CD4-positive, alpha-beta T cell treated with Interleukin-2 at 100 ng/mL for 4 hours (primary cell): ENCODE measurements at regions not wholly inside any gene's neighbourhood (a gene's known extent, or its start where the extent isn't known, plus 50 kb on each side); places are given as distances from the start of the nearest gene placed in this dataset.
"Not testable (repeated sequence)": the region's sequence is repeated elsewhere in the genome, so short reads cannot be mapped to it uniquely, and the experiment has no call there.

Experiments used
- DNase-seq: peaks from one replicate; pipeline ENCODE4 v3.0.0-alpha.2; 2020; ENCODE audit warnings: low spot score

DNA sequence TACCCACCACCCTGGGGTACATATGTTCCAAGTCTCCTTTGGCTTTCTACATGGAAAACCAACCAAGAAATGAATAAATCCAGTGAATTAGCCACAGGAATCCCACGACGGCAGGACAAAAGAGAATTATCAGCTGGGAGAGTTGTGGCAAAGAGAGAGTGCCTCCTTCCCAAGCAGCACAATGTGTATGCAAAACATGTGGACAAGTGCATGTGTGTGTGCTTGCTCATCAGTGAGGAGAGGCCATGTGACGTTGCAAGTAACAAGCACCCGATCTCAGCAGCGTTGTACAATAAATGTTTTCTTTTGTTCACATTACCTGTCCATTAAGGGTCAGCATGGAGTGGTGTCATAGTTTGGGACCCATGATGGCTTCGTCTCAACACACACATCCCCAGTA is 50.0 kb upstream of the EMX2 start:
- no peak for DNase-seq

DNA sequence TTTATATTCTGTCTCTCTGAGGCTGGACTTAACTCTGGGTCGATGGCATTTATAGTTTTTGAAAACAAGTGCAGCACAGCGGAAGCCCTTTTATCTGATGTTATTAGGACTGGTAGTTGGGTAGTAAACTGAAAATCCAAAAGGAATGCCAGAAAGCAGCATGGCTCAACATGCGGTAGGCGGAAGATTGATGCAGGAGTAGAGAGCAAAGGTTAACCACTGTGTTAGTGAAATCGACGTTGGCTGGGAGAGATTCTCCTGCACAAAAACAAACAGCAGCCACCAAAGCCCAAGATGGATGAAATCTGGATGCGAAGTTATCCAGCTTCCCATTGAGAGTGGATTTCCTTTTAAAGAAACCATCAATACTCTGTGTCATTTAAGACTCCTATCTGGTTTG is 54.5 kb upstream of the EMX2 start:
- DNase-seq = no peak

DNA sequence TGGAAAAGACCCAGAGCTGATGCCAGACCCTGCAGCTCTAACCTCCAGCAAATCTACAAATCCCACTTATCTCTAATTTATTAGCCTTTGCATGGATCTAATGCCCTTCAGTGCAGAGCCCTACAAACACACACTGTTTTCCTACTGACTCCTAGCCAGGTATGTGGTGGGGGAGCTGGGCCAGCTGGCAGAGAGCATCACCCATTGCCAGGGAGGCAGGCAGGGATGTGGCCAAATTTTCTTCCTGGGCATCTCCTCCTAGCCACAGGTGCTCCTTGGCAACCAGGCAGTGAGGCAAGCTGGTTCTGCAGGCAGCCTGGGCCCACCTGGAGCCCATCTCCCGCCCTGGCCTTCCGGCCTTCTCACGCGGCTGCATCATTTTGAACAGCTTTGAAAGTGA is 55.9 kb upstream of the EMX2 start:
- DNase-seq = no peak

DNA sequence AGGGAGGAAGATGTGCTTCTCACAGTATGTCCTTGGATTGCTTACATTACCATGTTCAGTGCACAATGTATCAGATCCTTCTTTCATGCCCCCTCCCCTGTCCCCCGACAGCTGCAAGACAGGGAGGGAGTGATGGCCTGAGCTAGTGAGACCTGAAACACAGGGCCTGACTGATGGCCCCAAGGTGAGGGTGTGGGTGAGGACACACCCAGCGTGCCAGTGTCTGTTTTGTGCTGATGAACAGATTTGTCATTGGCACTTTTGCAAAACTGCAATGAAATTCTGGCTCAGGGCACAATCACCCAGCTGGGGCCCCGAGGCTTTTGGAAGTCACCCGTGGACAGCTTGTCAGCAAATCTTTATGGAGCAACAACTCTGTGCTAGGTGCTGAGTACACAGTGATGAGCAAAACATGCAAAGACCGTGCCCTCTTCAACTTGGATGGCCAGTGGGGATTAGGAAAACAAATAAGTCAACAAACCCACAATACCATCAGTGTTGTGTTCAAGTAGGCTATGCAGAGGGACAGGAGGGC is 59.4 kb upstream of the EMX2 start:
- no peak for DNase-seq

DNA sequence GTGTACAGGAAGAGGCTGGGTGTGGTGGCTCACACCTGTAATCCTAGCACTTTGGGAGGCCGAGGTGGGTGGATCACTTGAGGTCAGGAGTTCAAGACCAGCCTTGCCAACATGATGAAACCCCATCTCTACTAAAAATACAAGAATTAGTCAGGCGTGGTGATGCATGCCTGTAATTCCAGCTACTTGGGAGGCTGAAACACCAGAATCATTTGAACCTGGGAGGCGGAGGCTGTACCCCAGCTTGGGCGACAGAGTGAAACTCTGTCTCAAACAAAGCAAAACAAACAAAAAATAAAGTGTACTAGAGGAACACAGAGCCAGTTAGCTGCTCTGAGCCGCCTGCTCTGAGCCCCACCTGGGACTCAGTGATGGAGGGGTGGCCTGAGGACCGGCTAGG is 61.5 kb upstream of the EMX2 start:
- not testable (repeated sequence) for DNase-seq

DNA sequence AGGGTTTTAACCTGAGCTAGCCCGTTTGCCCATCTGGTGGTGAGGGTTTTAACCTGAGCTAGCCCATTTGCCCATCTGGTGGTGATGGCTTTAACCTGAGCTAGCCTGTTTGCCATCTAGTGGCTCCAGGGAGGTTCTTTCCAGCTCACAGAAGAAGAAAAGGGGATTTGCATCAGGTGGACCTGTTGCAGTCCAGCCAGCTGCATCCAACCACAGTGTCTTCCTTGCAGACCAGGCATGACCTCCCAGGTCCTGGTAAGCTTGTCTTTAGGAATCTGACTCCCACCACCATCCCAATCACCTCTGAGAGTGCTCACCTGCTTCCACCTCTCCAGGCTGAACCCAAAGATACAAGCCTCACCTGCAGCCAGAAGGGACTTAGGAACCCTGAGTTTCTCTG is 62.4 kb upstream of the EMX2 start:
- no peak for DNase-seq

DNA sequence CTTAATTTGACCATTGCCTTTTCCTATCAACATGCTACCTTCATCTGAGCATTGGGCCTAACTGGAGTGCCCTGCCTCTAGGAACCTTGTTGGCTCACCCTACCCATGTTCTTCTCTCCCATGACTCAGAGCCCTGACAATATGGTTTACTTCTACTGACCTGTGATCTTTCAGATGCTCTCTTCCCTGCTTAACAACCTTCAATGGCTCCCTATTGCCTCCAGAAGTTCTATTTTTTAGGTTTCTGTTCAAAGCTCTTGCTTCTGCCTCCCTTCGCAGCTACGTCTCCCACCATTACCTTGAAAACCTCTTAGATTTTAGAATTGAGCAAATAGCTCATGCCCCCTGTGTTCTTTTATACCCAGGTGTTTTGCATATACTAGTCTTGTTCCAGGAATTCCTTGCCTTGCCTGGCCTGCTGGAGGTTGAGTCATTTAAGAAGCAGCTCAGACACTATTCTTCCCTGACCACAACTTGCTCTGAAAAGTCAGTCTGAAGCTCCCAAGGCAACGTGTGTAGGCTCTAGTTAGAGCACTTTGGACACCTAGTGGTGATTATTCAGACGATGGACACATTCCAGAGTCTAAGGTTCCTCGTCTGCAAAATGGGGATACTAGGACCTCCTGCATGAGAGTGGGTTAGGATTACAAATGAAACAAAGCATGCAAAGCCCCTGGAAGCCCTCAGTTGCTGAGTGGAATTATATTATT is 64.4 kb upstream of the EMX2 start:
- no peak for DNase-seq

DNA sequence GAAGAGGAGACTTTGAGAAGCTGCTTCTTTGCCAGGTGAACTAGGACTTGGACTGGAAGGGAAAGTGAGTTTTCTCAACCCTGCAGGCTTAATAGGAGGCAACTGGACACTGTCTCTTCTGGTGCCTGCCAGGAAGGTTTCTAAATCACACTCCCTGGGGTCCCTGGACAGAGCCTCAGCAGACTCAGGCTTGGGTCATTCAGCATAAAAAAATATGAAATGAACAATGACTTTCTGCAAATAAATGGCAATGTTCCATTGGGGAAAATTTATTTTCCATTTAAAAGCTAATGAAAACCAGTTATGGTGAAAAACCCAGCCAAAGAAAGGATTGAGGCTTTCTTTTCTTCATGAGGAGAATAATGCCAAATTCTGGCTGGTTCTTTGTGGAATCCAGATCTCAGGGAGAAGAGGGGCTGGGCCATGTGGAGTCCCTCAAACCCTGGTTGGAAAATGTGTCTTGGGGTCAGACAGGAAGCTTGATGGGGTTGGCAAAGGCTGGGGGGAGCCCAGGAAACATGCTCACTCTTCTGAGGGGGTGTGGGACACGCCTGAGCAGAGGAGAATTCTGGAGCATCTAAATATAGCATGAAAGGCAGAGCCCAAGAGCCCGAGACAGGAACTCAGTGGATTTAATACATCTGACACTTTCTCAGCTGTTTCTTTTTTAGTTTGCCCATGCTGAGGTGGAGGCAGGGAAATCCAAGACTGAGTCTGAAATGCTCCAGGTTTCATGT is 65.2 kb upstream of the EMX2 start:
- DNase-seq = no peak

DNA sequence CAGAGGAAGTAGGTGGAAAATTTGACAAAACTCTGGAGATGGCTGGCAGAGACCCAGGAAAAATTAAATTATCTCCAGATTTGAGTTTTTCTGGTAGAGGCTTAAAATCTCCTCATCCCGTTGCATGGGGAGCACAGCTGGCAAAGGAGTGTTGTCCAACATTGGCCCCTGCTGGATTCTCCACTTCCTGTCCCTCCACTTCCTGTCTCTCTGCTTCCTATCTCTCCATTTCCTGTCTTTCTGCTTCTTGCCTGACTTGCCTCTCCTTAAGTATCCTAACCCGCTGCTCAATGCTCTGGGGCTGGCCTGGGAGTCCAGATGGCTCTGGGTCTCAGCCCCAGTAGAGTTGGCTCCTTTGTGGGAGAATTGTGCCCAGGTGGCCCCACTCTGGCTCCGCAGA is 65.8 kb upstream of the EMX2 start:
- DNase-seq = no peak

DNA sequence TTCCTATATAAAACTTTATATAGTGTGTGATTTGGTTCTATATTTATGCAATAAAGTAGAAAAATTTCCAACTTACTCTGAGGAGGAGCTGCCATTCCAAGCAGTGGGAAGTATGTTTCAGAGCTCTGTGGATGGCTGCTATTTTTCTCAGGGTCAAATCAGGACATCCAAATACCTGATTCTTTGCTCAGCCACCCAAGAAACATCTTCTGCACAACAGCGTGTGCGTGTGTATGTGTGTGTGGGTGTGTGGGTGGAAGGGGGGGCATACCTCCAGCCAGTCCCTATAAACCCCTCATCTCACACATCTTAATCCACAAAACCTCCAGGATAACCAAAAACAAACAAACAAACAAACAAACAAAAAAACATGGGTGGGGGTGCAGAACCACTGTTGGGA is 66.3 kb upstream of the EMX2 start:
- DNase-seq = no peak

DNA sequence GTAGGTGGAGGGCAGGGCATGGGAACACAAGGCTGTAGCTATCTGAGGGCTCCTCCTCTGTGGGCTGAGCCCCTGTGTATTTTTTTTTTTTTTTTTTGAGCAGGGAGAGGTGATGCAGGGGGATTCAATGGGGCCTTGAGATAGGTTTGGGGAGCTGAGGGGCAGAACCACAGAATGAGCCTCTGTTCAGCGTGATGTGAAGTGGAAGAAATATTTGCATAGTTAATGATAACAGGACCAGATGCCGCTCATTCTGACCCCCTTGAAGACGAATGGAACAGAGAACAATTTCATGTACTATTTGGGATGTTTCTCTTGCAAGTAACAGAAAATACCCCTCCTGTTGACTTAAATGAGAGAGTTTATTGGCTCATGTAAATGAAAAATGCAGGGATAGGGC is 69.7 kb upstream of the EMX2 start:
- no peak for DNase-seq

DNA sequence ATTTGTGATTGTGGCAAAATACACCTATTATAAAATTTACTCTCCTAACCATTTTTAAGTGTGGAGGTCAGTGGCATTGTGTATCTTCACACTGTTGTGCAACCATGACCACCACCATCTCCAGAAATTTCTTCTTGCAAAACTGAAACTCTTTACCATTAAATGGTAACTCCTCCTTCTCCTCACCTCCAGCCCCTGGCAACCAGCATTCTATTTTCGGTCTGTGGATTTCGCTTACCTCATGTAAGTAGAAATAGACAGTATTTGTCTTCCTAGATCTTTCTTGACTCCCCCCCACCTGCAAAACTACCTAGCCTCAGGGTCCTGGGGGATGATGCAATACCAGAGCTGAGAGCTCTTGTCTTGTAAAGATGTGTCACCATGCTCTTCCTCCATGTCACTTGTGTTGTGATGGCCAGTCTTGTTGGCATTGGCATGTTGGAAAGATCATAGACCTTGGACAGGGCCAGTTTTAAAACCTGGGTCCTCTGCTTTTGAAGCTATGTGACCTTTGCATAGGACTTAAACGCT is 71.1 kb upstream of the EMX2 start:
- DNase-seq = no peak

DNA sequence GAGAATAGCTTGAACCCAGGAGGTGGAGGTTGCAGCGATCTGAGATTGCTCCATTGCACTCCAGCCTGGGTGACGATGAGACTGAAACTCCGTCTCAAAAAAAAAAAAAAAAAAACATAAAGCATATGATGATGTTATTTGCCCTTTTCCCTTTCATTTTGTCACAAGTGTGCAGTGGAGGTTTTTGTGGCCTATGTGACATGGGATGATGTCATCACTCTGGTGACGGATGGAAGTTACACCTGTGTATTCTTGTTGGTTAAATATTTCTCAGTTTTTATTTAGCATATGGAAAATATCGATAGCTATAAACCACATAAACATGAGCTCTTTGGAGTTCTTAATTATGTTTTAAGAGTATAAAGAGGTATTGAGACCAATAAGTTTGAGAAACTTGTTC is 71.8 kb upstream of the EMX2 start:
- DNase-seq = no peak

DNA sequence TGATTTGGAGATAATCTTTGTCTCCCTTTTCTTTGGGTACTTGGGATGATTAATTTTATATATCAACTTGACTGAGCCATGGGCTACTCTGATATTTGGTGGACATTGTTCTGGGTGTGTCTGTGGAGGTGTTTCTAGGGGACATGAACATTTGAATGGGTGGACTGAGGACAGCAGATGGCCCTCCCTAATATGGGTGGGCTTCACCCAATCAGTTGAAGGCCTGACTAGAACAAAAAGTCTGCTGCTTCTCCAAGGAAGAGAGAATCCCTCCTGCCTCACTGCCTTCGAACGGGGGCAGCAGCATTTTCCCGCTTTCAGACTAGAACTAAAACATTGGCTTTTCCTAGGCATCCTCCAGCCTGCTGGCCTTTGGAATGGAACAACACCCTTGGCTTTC is 73.9 kb upstream of the EMX2 start:
- no peak for DNase-seq

DNA sequence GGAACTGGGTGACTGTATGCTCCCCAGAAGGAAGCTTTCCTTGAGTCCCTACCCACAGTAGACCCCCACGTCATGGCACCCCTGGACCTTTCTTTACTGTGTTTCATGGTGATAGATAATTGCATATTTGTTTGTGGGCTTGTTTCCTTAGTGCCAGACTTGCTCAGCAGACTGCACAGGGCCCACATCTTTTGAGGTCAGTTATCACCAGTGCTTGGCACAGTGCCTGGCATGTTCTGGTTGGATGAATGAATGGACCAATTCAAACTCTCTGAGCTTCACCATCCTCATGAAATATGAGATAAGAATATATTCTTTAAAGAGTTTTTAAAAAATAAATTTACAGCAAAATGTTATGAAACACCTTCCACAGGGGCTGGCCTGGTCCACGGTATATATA is 78.4 kb upstream of the EMX2 start:
- no peak for DNase-seq

DNA sequence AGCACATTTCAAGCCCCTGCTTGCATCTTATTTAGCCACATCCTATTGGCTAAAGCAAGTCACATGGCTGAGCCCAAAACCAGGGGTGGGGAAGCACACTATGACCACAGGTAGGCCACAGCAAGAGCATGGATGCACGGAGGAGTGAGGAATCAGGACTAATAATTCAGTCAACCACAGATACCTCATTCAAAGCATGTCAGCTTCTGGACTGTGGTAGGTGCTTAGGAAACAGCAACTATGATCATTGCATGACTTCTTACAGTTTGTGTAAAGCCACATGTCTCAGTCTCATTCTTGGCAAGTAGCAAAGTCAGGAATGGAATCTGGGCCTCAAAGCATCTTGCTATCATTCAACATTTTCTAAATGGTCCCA is 79.0 kb upstream of the EMX2 start:
- no peak for DNase-seq

DNA sequence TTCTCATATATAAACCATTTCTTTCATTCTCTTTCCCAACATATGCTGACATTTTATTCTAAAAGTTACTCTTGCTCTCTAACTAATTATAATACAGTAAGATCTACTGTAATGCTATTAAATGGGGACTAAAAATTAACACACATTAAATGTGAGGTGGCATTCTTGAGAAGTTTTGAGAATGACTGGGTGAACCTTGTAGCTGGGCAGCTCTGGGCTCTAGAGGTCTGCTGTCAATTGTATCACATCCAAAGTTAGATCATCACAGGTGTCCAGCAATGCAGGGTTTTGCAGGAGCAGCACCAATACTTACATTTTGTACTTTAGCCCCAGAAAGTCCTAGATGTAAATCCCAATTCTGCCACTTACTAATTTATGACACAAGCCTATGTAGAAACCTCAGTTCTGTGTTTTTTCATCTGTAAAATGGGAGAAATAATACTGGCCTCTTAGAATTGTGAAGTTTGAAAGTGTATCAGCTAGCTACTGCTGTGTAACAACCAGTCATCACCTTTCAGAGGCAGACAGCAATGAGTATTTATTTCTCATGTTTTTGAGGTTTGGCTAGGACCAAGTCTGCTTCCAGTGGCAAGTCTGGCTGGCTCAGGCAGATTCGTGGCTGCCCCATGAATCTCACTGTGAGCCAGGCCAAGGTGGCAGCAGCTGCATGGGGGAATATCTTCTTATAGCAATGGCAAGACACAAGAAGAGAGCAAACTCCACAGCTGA is 79.6 kb upstream of the EMX2 start:
- no peak for DNase-seq

DNA sequence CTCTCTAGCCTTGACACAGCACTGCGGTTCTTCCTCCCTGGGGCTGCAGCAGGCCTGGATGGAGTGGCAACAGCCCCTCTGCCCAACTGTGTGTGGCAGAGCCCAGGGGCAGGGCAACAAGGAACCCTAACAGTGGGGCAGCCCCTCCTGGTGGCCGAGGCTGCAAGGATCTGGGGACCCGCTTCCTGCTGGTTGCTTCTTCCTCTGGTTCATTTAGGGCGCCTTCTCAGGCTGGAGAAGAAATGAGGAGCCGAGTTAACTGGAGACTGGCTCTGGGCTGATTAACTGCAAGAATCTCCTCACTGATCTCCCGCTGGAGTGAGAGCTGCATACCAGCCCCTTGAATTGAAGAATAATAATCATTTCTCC is 80.1 kb upstream of the EMX2 start:
- DNase-seq = no peak

DNA sequence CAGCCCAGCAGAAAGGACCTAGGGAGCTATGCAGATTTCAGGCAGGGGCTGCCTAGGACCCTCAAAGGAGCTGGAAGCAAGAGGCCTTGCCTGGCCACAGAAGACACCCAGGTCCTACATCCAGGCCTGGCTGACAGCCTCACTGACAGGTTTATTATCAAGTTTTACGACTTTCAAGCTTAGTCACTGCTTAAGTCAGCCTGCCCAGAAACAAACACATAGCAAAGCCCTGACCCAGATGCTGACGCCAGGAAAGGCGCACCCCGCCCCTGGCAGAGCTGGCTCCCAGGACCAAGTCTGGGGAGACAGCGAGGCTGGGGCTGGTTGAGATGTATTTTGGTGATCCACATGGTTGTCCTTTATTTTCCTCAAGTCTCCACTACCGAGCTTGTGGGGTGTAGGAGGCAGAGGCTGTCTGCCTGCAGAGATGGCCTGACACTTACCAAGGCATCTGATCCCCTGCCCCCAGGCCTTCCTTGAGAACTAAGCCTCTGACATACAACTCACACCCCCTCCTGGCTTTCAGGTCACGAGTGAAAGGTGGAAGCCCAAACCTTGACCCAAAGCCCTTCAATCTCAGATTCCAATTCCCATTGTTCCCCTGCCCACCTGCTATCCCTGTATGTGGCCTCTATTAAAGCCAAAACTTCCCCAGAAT is 80.7 kb upstream of the EMX2 start:
- no peak for DNase-seq

DNA sequence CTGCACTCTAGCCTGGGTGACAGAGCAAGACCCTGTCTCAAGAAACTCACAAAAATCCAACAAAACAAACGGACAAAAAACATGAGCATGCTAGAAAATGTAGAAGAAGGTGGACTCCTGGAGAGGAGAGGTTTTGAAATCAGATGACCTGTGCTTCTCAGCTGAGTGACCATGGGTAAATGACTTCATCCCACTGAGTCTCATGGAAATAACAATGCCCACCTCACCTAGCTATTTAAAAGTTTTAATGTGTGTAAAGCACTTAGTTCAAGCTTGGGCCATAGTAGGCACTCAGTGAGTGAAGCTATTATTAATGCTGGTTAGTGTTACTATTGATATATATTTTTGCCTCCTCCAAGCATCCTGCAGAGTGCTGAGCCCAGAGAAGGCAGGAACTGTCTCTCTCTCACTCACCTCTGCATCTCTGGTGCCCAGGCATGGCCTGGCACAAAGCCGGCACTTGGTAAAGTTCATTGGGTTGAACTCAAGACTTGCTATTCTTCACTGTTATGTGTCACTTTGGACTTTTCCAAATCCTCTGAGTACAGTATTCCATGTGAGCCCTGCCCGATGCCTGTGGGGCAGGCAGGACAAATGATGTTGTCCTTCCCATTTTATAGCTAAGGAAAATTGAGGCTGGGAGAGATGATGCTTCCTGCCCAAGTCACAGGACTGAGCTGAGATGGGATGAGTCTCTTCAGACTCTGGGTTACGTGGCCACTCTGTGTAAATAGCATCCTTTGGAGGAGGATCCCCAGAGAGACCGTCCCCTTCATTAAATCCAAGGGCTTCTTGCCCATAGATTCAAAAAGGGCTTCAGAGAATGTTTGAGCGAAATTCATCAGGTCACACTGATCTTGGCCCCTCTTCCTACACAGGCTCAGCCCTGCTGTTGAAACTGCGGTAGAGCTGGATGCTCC is 81.4 kb upstream of the EMX2 start:
- no peak for DNase-seq

DNA sequence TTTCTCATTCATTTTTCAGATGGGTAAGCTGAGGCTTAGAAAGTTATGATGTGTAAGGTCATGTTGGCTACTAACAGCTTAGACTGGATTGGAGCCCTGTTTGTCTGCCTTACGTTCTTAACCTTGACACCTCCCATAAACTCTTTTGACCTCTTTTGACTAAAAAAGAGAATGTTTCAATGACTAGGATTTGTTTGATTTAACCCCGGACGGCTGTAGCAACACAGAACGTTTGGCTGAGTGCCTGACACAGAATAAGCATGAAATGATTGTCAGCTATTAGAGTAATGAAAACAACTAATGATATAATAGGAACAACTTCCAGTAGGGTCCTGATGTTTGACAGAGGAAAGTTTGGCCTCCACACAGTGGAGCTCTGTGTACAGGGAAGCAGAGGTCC is 83.3 kb upstream of the PDZD8 start:
- no peak for DNase-seq
